Ishikawa (cell line): ENCODE measurements at regions not wholly inside any gene's neighbourhood (a gene's known extent, or its start where the extent isn't known, plus 50 kb on each side); places are given as distances from the start of the nearest gene placed in this dataset.

ENCODE experiments used
- CREB1 ChIP-seq: IDR thresholded peaks from 2 replicates; pipeline ENCODE4 v1.6.1; 2012; ENCODE audit warnings: low read depth
- EP300 ChIP-seq: IDR thresholded peaks from 2 replicates; pipeline ENCODE4 v1.6.1; 2012; ENCODE audit warnings: borderline replicate concordance
- RAD21 ChIP-seq: IDR thresholded peaks from 2 replicates; pipeline ENCODE4 v1.6.1; 2012; ENCODE audit warnings: low read depth
- TAF1 ChIP-seq: IDR thresholded peaks from 2 replicates; pipeline ENCODE4 v1.6.1; 2012; ENCODE audit warnings: low read depth, mild to moderate bottlenecking
- YY1 ChIP-seq: IDR thresholded peaks from 2 replicates; pipeline ENCODE4 v1.6.1; 2012; ENCODE audit warnings: low read depth
- ZBTB7A ChIP-seq: IDR thresholded peaks from 2 replicates; pipeline ENCODE4 v1.6.1; 2012; ENCODE audit warnings: low read depth
- TF ChIP-seq, protein P1 (sequence below): IDR thresholded peaks from 2 replicates; pipeline ENCODE4 v1.6.1; 2012
- TF ChIP-seq, protein P2 (sequence below): IDR thresholded peaks from 2 replicates; pipeline ENCODE4 v1.6.1; 2012
- TF ChIP-seq, protein P3 (sequence below): IDR thresholded peaks from 2 replicates; pipeline ENCODE4 v1.6.1; 2012; ENCODE audit warnings: low read depth, mild to moderate bottlenecking

DNA sequence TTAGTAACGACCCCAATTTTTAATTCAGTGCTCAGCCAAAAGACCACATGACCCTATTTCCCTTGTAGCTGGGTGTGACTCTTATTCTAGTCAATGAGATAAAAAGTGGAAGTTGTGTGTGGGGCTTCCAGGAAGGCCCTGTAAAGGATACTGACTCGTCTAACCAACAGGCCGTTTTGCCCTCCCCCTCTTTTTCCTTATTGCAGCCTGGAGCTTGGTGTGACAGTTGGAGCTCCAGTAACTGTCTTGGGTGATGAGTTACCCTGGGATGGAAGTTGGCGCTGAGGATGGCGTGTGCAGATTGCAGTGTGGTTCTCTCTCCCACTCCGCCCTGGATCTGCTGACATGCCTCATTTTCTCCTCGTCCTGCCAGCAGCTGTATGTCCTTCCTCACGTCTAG is 209.3 kb upstream of the PROK2 start:
- TF ChIP-seq, protein P1, sequence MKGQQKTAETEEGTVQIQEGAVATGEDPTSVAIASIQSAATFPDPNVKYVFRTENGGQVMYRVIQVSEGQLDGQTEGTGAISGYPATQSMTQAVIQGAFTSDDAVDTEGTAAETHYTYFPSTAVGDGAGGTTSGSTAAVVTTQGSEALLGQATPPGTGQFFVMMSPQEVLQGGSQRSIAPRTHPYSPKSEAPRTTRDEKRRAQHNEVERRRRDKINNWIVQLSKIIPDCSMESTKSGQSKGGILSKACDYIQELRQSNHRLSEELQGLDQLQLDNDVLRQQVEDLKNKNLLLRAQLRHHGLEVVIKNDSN = no peak
- TF ChIP-seq RAD21 (no peak), YY1 (no peak), ZBTB7A (no peak), EP300 (no peak), TAF1 (no peak), CREB1 (no peak)
- TF ChIP-seq, protein P2, sequence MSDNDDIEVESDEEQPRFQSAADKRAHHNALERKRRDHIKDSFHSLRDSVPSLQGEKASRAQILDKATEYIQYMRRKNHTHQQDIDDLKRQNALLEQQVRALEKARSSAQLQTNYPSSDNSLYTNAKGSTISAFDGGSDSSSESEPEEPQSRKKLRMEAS = no peak
- TF ChIP-seq, protein P3, sequence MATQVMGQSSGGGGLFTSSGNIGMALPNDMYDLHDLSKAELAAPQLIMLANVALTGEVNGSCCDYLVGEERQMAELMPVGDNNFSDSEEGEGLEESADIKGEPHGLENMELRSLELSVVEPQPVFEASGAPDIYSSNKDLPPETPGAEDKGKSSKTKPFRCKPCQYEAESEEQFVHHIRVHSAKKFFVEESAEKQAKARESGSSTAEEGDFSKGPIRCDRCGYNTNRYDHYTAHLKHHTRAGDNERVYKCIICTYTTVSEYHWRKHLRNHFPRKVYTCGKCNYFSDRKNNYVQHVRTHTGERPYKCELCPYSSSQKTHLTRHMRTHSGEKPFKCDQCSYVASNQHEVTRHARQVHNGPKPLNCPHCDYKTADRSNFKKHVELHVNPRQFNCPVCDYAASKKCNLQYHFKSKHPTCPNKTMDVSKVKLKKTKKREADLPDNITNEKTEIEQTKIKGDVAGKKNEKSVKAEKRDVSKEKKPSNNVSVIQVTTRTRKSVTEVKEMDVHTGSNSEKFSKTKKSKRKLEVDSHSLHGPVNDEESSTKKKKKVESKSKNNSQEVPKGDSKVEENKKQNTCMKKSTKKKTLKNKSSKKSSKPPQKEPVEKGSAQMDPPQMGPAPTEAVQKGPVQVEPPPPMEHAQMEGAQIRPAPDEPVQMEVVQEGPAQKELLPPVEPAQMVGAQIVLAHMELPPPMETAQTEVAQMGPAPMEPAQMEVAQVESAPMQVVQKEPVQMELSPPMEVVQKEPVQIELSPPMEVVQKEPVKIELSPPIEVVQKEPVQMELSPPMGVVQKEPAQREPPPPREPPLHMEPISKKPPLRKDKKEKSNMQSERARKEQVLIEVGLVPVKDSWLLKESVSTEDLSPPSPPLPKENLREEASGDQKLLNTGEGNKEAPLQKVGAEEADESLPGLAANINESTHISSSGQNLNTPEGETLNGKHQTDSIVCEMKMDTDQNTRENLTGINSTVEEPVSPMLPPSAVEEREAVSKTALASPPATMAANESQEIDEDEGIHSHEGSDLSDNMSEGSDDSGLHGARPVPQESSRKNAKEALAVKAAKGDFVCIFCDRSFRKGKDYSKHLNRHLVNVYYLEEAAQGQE = no peak
